ENCODE measurements at regions not wholly inside any gene's neighbourhood (a gene's known extent, or its start where the extent isn't known, plus 50 kb on each side); places are given as distances from the start of the nearest gene placed in this dataset.

- no peak for DNase-seq
Observed at GRCh38 chr2:122357998-122358397, 602.5 kb downstream of the TSN start.

GRCh38 chr2:122358729-122359128 lies 603.3 kb downstream of the TSN start:
- DNase-seq, result no peak

- DNase-seq, result no peak
Observed at GRCh38 chr2:122363885-122364284, 608.4 kb downstream of the TSN start.

- DNase-seq, result no peak
Observed at GRCh38 chr2:122366427-122366826, 611.0 kb downstream of the TSN start.

GRCh38 chr2:122366969-122367645 lies 611.7 kb downstream of the TSN start:
- DNase-seq, result no peak

DNA sequence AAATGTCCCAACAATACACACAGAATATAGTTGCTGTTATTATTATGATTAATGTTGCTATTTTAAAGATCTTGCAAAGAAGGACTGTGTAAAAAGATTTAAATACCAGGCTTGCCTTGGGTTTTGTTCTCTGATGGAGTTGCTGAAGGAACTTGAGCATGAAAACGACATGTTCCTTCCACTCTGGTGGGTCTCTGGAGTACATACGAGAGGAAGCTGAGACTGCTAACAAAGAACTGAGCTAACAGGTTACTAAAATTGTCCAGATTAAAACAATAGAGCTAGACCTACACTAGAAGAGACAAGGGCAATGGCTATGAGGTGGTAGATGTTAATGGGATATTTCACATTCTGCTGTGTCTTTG lies 612.2 kb downstream of the TSN start:
- no peak for DNase-seq

DNA sequence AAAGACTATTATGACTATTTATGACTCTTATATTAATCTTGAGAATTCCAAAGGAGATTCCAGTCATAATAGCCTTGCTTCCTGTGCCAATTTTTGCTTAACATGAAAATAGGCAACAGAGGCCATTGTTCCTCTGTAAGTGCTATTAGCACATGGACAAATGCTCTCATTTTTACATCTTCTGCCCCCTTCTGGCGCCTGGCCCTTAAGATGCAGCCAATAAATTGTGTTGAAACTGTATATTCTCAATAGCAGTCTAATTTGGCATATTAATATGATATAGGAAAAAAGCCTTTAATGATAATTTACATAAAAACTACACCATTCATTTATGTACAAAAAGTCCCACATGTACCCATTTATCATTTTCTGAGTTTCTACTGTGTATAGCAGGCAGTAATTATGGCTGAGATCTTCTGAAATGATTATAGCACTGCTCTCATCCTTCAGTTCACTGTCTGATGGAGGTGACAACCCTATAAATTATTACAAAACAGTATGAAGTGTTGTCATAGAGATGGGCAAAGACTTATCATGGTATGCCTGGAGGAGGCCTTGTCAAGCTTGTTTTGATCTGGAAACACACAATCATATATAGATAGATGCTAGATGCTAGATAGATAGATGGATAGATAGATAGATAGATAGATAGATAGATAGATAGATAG lies 613.3 kb downstream of the TSN start:
- no peak for DNase-seq

DNA sequence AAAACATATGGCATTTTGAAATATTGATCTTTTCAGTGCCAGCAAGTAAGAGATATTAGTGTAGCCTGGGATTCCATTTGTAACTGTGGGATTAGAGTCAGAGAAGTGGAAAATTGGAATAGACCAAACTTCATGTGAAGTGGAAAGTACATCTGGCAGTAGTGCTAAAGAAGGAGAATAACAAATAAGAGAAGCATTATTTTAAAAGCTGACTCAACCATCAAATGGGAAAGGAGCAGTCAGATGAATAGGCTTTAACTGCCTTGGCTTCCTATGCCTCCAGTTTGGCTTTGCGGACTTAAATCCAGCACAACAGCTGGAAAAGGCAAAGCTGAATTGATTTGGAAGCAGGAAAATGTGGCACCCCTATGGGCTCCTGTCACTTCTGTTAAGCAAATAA lies 623.1 kb downstream of the TSN start:
- peak; percentile 32 for DNase-seq

DNA sequence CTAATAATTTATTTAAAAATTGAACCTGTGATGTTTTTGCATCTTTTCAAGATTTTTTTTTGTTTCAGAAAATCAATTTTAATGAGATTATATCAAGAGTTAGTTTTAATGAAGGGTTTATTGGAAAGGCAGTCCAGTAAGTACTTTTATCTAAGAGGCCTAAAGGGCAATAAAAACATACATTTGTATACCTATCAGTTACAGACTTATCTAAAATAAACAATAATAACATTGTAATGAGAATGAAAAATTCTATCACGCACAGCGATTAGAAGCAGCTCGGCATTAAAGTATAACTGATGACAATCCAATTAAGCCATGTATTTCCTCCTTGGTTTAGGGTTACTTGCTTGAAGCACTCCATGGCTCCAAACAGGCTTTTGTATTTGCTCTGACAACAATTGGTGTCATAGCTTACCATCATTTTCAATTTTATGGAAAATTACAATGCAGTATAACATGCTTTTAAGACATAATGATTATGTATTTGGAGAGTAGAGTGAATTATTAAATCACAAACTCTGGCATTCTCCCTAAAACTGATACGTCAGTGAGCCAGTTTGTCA lies 629.4 kb downstream of the TSN start:
- DNase-seq, result no peak

DNA sequence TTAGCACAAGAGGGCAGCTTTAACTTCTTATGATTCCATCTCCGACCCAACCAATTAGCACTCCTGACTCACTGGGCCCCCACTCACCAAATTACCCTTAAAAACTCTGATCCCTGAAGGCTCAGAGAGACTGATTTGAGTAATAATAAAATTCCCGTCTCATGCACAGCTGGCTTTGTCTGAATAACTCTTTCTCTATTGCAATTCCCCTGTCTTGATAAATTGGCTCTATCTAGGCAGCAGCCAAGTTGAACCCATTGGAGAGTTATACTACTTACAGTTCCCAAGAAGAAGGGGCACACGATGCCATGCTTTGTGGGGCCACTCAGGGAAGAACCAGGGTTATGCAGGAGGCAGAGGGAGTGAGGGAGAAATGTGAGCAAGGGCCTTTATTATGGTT lies 632.8 kb downstream of the TSN start:
- DNase-seq, result no peak

GRCh38 chr2:122389694-122390093 lies 634.2 kb downstream of the TSN start:
- no peak for DNase-seq

DNA sequence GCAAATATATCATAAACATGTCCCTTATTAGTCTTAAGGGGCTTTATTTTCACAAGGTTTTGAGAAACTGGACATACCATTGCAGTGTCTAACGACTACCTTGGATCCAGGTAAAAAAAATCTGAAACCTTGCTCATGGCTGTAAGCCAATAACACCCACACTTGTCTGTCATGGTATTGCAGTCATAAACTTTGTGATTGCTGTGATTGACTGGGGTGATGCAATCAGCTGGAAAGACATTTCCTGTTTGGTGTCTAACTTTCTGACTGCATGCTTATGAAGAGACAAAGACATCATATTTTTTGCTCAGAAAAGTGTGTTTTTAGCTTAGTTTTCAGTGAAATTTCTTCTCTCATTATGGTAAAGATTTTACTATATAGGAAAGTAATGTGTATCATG lies 635.0 kb downstream of the TSN start:
- no peak for DNase-seq

DNA sequence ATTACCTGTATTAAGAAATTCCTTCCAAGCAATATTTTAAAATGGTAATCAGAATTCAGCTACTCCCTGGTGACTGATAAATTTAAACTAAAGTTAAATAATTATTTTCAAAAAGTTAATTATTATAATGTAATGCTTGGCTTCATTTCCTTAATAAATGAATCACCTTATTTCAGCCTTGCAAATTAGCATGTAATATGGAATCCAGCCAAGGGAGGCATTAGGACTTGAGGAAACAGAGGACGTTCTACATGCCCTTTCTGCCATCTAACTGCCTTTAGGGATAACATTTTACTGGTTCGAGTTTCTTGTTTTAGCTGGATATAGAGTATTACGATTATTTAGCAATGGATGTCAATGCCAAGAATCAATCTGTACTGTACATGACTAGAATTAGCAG lies 636.3 kb downstream of the TSN start:
- no peak for DNase-seq

GRCh38 chr2:122395687-122396086 lies 640.2 kb downstream of the TSN start:
- DNase-seq, result no peak

DNA sequence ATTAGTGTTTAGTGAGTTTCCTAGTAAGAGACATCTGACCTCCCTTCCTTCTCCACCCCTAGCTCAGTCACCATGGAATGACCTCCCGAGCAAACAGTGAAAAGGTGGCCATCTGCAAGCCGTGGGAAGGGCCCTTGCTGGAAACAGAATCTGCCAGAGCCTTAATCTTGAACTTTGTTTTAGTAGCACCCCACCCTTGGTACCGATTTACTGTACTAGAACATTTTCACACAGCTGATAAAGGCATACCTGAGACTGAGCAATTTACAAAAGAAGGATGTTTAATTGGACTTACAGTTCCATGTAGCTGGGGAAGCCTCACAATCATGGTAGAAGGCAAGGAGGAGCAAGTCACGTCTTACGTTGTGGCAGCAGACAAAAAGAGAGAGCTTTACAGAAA lies 655.8 kb downstream of the TSN start:
- no peak for DNase-seq

DNA sequence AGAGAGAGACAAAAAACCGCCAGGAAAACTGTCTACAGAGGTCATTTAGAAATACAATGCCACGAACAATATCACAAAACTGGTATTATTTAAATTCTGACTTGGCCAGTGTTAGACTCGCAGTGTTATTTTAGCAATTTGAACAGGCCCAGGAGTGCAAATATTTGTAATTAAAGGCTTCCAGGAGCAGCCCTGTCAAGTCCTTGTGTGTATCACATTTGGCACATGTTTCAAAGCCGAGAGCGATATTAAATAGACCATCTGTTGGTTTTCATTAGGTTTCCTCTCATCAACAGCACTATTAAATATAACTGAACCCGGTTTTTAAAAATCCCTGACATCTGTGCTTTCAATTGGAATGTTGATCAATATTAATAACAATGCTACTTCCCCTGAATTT lies 656.9 kb downstream of the TSN start:
- DNase-seq, result no peak

GRCh38 chr2:122414902-122415301 lies 659.5 kb downstream of the TSN start:
- DNase-seq, result no peak

GRCh38 chr2:122417114-122417513 lies 661.7 kb downstream of the TSN start:
- no peak for DNase-seq

DNA sequence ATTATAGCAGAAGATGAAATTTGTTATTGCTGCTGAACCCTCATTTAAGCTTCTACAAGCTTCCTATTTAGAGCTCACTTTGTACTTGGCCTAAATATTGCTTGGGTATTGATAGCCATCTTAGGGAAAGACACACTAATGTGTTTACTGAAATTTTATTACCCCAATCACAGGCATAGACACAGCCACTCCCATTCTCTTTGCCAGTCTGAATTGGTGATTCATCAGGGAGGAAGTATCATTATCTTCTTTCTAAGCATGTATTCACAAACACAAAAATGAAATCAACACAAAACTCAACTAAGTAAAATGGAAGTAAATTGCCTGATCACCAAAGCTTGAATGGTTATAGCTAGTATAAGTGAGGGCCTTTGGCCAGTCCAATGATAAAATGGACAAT lies 666.3 kb downstream of the TSN start:
- no peak for DNase-seq

DNA sequence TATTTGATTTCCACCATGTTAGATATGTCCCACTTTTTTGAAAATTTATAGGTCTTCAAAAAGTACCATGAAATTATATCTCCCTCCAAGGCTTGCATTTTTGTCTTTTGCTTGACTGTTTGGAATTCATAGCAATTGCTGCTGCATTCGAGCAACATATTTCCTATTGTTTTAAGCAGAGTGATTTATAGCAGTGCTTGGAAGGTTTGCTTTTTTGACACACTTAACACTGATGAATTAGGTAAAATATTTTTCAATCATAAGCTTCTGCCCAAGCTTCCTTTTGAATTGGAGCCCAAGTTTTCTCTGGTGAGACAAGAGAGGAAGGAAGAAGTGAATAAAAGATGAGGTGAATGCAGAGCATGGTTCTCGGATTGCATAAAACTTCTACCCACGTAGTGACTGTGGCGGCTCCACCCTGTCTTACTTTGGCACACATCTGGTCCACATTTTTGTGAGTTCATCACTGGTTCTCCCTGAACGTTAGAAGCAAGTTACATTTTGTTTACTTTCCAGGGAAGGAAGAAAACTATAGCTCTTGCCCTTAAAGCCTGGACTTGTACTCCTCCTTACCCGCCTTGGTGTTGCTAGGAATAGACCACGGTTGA lies 667.0 kb downstream of the TSN start:
- no peak for DNase-seq

DNA sequence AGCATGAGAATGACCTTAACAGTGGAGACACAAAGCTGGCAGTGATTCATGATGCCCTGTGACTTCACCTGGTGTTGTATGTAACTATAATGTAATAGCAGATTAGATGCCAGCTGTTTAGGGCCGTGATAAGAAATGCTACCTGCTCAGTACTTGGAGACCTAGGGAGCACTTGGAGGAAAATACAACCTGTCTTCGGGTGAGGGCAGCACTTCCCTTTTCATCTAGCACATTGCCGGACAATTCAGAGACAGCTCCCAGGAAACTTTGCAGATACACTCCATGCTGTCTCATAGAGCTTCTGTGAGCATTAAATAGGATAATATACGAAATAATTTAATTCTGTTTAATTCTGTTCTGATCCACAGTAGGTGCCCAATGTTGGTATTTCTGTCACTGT lies 668.5 kb downstream of the TSN start:
- DNase-seq, result no peak

GRCh38 chr2:122433123-122433754 lies 677.8 kb downstream of the TSN start:
- no peak for DNase-seq

- no peak for DNase-seq
Observed at GRCh38 chr2:122445003-122445402, 689.6 kb downstream of the TSN start.

GRCh38 chr2:122446761-122447160 lies 691.3 kb downstream of the TSN start:
- no peak for DNase-seq
